GM10248 (cell line): ENCODE measurements at regions not wholly inside any gene's neighbourhood (a gene's known extent, or its start where the extent isn't known, plus 50 kb on each side); places are given as distances from the start of the nearest gene placed in this dataset.

Source experiments
- CTCF ChIA-PET: fragments of 300-600 bp; sonication (Branson Sonifier 250); formaldehyde crosslinking; extraction: SDS; loops from one replicate; lab custom pipeline; 2021; ENCODE audit warnings: antibody characterized with exemption; lab: Yijun Ruan, JAX
- POLR2A ChIA-PET: fragments of 350-650 bp; sonication (Branson Sonifier 250); formaldehyde crosslinking; extraction: SDS; loops from one replicate; lab custom pipeline; 2020; ENCODE audit warnings: antibody characterized with exemption; lab: Yijun Ruan, JAX
- DNase-seq: peaks from one replicate; pipeline ENCODE4 v3.0.0; 2012; ENCODE audit errors: extremely low spot score
- CTCF ChIP-seq: IDR thresholded peaks from 2 replicates; pipeline ENCODE4 v1.5.1; 2012; ENCODE audit warnings: mild to moderate bottlenecking, low read depth; ENCODE audit errors: extremely low read depth, missing control alignments, control extremely low read depth

GRCh38 chr22:48704335-48704734, 1123.3 kb downstream of the BRD1 start:
- CTCF ChIA-PET = no interaction called here
- DNase-seq = no peak
- POLR2A ChIA-PET = no interaction called here
- TF ChIP-seq CTCF = no peak

DNA sequence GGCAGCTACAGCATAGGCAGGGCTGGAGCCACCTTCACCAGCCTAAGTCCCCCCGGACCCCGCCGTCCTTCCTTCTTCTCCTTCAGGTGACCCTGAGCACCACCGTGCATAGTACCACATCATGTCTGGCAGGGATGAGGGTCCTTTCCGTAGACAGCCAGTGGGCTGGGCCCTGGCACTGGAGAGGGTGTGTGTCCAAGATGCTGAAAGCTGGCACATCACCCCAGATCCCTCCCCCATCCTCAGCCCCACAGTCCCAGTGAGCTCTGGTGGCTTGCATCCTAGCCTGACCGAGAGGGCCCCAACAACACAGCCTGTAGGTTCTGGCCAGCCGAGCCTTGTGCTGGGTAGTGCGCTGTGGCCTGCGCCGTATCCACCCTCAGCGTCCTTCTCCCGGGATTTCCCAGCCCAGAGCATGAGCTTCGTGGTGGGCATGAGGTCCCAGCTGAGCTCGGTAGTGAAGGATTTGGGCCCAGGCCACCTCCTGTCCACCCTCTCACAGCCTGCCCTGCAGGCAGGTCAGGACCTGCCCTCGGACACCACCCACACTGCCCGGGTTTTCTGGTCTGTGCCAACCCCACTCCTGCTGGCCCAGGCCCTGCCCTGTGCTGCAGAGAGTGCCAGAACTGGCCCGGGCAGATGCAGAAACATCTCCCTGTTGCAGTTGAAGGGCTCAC, 1124.3 kb downstream of the BRD1 start:
- POLR2A ChIA-PET = no interaction called here
- DNase-seq = no peak
- CTCF ChIA-PET = no interaction called here
- no peak for TF ChIP-seq CTCF

GRCh38 chr22:48702573-48703264, 1125.0 kb downstream of the BRD1 start:
- DNase-seq = no peak
- CTCF ChIA-PET = no interaction called here
- TF ChIP-seq CTCF = no peak
- POLR2A ChIA-PET = no interaction called here

DNA sequence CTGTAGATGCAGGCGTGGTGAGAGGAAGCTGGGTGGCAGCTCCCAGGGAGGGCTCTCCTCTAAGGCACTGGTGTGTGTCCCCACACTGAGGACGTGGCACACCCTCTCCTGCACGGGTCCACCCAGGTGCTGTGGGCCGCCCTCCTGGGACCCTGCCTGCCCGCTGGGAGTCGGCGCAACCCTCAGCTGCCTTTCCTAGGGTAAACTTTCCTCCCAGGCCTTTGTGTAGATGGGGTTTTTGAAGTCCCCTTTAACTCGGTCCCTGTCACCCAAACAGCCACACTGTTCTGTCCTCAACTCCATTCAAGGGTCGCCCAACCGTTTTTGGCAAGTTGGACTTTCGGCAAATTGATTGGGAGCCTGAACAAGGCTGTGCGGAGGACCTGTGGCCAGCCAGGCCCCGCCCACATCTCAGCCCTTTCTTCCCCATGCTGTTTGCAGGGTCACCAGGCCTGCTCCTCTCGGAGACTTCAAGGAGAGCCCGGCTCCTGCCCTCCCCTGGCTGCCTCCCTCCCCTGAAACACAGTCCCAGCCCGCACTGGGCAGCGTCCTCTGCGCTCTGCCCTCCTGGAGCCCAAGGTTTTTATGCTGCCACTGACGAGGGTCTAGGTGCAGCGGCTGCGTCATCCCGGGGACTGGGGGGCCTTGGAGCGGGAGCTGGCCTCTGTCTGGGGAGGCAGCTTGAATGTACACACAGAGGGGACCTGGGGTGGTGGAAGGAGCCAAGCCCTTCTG, 1126.2 kb downstream of the BRD1 start:
- POLR2A ChIA-PET = no interaction called here
- no peak for DNase-seq
- CTCF ChIA-PET = no interaction called here
- no peak for TF ChIP-seq CTCF

- DNase-seq = no peak
- CTCF ChIA-PET = no interaction called here
- POLR2A ChIA-PET = no interaction called here
- no peak for TF ChIP-seq CTCF
These were observed 1126.9 kb downstream of the BRD1 start for GRCh38 chr22:48700566-48701295.

GRCh38 chr22:48700180-48700565, 1127.5 kb downstream of the BRD1 start:
- ChIA-PET POLR2A (no interaction called here), CTCF (no interaction called here)
- TF ChIP-seq CTCF = no peak

More at GRCh38 chr22:48700180-48700565, 1127.5 kb downstream of the BRD1 start:
- no peak for DNase-seq
